ENCODE measurements at regions not wholly inside any gene's neighbourhood (a gene's known extent, or its start where the extent isn't known, plus 50 kb on each side); places are given as distances from the start of the nearest gene placed in this dataset.

DNA sequence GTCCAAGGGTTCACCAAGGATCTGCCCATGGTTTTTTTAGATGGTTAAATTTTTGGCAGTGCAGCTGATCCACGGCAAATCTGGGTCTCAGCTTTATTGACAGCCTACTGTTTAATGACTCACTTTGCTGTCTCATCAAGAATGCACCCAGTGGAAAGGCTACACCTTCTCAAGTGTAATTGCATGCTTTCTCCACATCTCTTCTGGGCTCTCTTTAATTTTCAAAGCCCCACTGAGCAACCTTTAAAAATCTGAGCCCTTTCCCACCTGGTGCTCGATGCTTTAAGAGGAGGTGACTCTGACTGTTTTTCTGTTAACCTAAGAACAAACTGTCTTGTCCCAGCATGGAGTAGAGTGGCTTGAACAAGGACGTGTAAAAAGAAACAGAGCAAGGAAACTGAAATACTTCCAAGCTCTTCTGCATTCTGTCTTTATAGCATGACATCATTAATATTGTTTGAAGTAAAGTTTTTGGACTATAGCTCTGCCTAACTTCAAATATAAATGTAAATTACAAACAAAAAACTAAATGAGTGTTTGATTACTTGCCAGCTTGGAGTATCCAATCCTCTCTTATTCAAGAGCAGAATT, 214.2 kb upstream of the KRR1 start:
- Histone ChIP-seq H3K36me3 (ENCODE audit: control insufficient read depth in 3 of 3, insufficient read depth in 3 of 3, low read length in 3 of 3) (no peaks in the 10 kb centered on the region), H3K4me3 (ENCODE audit: low read length in 3 of 3) (no peak overlapping the region), H3K9me3 (ENCODE audit: control insufficient read depth in 3 of 3, low read length in 3 of 3) (no peaks in the 10 kb centered on the region), H3K27ac (ENCODE audit: low read depth, low read length) (peak overlapping the region; percentile 4), H3K27me3 (ENCODE audit: control insufficient read depth in 3 of 3, insufficient read depth in 3 of 3, low read length in 3 of 3) (no peaks in the 10 kb centered on the region), H3K9ac (ENCODE audit: low read depth in 1 of 3, low read length in 3 of 3) (no peak overlapping the region), H3K4me1 (ENCODE audit: control insufficient read depth in 3 of 3, insufficient read depth in 3 of 3, low read length in 3 of 3) (peaks cover 11 to 27% (median 25%) of the 10 kb centered on the region in 3 donors)

GRCh38 chr12:75724928-75725312, 213.5 kb upstream of the KRR1 start:
- H3K4me1 ChIP-seq (ENCODE audit: control insufficient read depth in 3 of 3, insufficient read depth in 3 of 3, low read length in 3 of 3) = peaks cover 11 to 27% (median 25%) of the 10 kb centered on the region in 3 donors
- H3K27ac ChIP-seq (ENCODE audit: low read depth, low read length) = peak overlapping the region; percentile 4
- no peak overlapping the region for H3K9ac ChIP-seq (ENCODE audit: low read depth in 1 of 3, low read length in 3 of 3)
- H3K36me3 ChIP-seq (ENCODE audit: control insufficient read depth in 3 of 3, insufficient read depth in 3 of 3, low read length in 3 of 3) = no peaks in the 10 kb centered on the region
- no peak overlapping the region for H3K4me3 ChIP-seq (ENCODE audit: low read length in 3 of 3)
- H3K9me3 ChIP-seq (ENCODE audit: control insufficient read depth in 3 of 3, low read length in 3 of 3) = no peaks in the 10 kb centered on the region
- no peaks in the 10 kb centered on the region for H3K27me3 ChIP-seq (ENCODE audit: control insufficient read depth in 3 of 3, insufficient read depth in 3 of 3, low read length in 3 of 3)

DNA sequence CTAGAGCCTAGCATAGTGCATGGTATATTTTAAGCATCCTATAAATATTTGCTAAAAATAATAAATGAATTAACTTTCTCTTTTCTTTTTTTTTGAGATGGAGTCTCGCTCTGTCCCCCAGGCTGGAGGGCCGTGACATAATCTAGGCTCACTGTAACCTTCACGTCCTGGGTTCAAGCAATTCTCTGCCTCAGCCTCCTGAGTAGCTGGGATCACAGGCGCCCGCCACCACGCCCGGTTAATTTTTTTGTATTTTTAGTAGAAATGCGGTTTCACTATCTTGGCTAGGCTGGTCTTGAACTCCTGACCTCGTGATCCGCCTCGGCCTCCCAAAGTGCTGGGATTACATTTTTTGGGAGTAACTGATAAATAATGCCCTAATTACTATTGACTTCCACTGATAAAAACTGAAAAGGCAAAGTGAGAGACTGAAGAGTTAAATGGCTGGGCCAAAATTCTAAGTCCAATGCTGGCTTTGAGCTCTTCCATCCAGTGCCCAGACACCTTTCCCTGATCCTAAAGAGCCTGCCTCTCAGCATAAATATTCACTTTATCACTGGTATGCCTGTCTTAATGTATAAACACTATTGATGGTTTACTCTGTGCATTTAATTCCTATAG, 213.0 kb upstream of the KRR1 start:
- Histone ChIP-seq H3K4me3 (ENCODE audit: low read length in 3 of 3) (no peak overlapping the region), H3K9ac (ENCODE audit: low read depth in 1 of 3, low read length in 3 of 3) (no peak overlapping the region), H3K27ac (ENCODE audit: low read depth, low read length) (no peak overlapping the region), H3K9me3 (ENCODE audit: control insufficient read depth in 3 of 3, low read length in 3 of 3) (no peaks in the 10 kb centered on the region), H3K36me3 (ENCODE audit: control insufficient read depth in 3 of 3, insufficient read depth in 3 of 3, low read length in 3 of 3) (no peaks in the 10 kb centered on the region), H3K27me3 (ENCODE audit: control insufficient read depth in 3 of 3, insufficient read depth in 3 of 3, low read length in 3 of 3) (no peaks in the 10 kb centered on the region), H3K4me1 (ENCODE audit: control insufficient read depth in 3 of 3, insufficient read depth in 3 of 3, low read length in 3 of 3) (peaks cover 11 to 27% (median 25%) of the 10 kb centered on the region in 3 donors)

GRCh38 chr12:75722714-75723200, 211.3 kb upstream of the KRR1 start:
- Histone ChIP-seq H3K36me3 (ENCODE audit: control insufficient read depth in 3 of 3, insufficient read depth in 3 of 3, low read length in 3 of 3) (no peaks in the 10 kb centered on the region), H3K27ac (ENCODE audit: low read depth, low read length) (peak overlapping the region; percentile 34), H3K4me1 (ENCODE audit: control insufficient read depth in 3 of 3, insufficient read depth in 3 of 3, low read length in 3 of 3) (peaks cover 11 to 27% (median 25%) of the 10 kb centered on the region in 3 donors), H3K27me3 (ENCODE audit: control insufficient read depth in 3 of 3, insufficient read depth in 3 of 3, low read length in 3 of 3) (no peaks in the 10 kb centered on the region), H3K9ac (ENCODE audit: low read depth in 1 of 3, low read length in 3 of 3) (no peak overlapping the region), H3K9me3 (ENCODE audit: control insufficient read depth in 3 of 3, low read length in 3 of 3) (no peaks in the 10 kb centered on the region), H3K4me3 (ENCODE audit: low read length in 3 of 3) (no peak overlapping the region)

- Histone ChIP-seq H3K9ac (ENCODE audit: low read depth in 1 of 3, low read length in 3 of 3) (no peak overlapping the region), H3K27ac (ENCODE audit: low read depth, low read length) (peak overlapping the region; percentile 34), H3K36me3 (ENCODE audit: control insufficient read depth in 3 of 3, insufficient read depth in 3 of 3, low read length in 3 of 3) (no peaks in the 10 kb centered on the region), H3K4me3 (ENCODE audit: low read length in 3 of 3) (no peak overlapping the region), H3K27me3 (ENCODE audit: control insufficient read depth in 3 of 3, insufficient read depth in 3 of 3, low read length in 3 of 3) (no peaks in the 10 kb centered on the region), H3K4me1 (ENCODE audit: control insufficient read depth in 3 of 3, insufficient read depth in 3 of 3, low read length in 3 of 3) (peaks cover 11 to 27% (median 25%) of the 10 kb centered on the region in 3 donors), H3K9me3 (ENCODE audit: control insufficient read depth in 3 of 3, low read length in 3 of 3) (no peaks in the 10 kb centered on the region)
Measured at GRCh38 chr12:75721796-75722195, 210.4 kb upstream of the KRR1 start.

GRCh38 chr12:75720812-75721641, 209.6 kb upstream of the KRR1 start:
- Histone ChIP-seq H3K27ac (ENCODE audit: low read depth, low read length) (no peak overlapping the region), H3K4me1 (ENCODE audit: control insufficient read depth in 3 of 3, insufficient read depth in 3 of 3, low read length in 3 of 3) (peaks cover 11 to 27% (median 25%) of the 10 kb centered on the region in 3 donors), H3K9ac (ENCODE audit: low read depth in 1 of 3, low read length in 3 of 3) (no peak overlapping the region), H3K36me3 (ENCODE audit: control insufficient read depth in 3 of 3, insufficient read depth in 3 of 3, low read length in 3 of 3) (no peaks in the 10 kb centered on the region), H3K4me3 (ENCODE audit: low read length in 3 of 3) (no peak overlapping the region), H3K27me3 (ENCODE audit: control insufficient read depth in 3 of 3, insufficient read depth in 3 of 3, low read length in 3 of 3) (no peaks in the 10 kb centered on the region), H3K9me3 (ENCODE audit: control insufficient read depth in 3 of 3, low read length in 3 of 3) (no peaks in the 10 kb centered on the region)

- Histone ChIP-seq H3K27ac (ENCODE audit: low read depth, low read length) (no peak overlapping the region), H3K9ac (ENCODE audit: low read depth in 1 of 3, low read length in 3 of 3) (no peak overlapping the region), H3K4me1 (ENCODE audit: control insufficient read depth in 3 of 3, insufficient read depth in 3 of 3, low read length in 3 of 3) (peaks cover 6 to 16% (median 10%) of the 10 kb centered on the region in 3 donors)
Measured at GRCh38 chr12:75717902-75718301, 206.5 kb upstream of the KRR1 start.

DNA sequence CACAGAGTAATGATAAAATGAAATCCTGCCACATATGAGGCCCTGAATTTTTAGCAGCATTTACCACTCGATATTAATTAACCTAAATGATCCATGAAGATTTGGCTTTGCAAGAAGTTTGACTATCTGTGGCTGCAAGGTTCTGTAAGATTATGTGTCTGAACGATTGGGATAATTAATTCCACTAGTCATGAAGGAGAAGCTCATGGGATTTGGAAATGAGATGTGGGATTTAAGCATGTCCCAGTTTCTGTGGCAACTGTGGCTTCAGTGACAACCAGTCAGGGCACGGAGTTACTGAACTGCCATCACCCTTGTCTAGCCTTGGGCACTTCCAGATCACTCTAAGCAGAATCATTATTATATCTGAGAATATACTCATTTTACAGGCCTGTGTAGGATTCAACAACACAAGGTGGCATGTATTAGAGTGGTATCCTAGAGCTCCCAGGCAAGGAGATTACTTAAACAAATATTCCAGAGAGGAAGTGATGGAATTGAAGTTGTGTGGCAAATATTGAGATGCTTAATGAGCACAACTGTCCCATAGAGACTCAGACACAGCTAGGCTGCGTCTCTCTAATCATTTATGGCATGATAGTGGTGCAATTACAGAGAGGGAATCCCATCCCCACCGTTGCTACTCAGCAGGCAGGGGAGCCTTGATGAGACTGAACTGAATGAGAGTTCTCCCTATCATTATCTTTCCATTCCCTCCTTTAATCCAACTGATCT, 205.0 kb upstream of the KRR1 start:
- no peaks in the 10 kb centered on the region for H3K9me3 ChIP-seq (ENCODE audit: control insufficient read depth in 3 of 3, low read length in 3 of 3)
- no peak overlapping the region for H3K4me3 ChIP-seq (ENCODE audit: low read length in 3 of 3)
- H3K27ac ChIP-seq (ENCODE audit: low read depth, low read length) = no peak overlapping the region
- no peak overlapping the region for H3K9ac ChIP-seq (ENCODE audit: low read depth in 1 of 3, low read length in 3 of 3)
- no peaks in the 10 kb centered on the region for H3K36me3 ChIP-seq (ENCODE audit: control insufficient read depth in 3 of 3, insufficient read depth in 3 of 3, low read length in 3 of 3)
- no peaks in the 10 kb centered on the region for H3K27me3 ChIP-seq (ENCODE audit: control insufficient read depth in 3 of 3, insufficient read depth in 3 of 3, low read length in 3 of 3)
- peaks cover 4 to 6% (median 5%) of the 10 kb centered on the region in 3 donors for H3K4me1 ChIP-seq (ENCODE audit: control insufficient read depth in 3 of 3, insufficient read depth in 3 of 3, low read length in 3 of 3)

More at GRCh38 chr12:75717902-75718301, 206.5 kb upstream of the KRR1 start:
- H3K27me3 ChIP-seq (ENCODE audit: control insufficient read depth in 3 of 3, insufficient read depth in 3 of 3, low read length in 3 of 3) = no peaks in the 10 kb centered on the region
- no peaks in the 10 kb centered on the region for H3K36me3 ChIP-seq (ENCODE audit: control insufficient read depth in 3 of 3, insufficient read depth in 3 of 3, low read length in 3 of 3)
- H3K9me3 ChIP-seq (ENCODE audit: control insufficient read depth in 3 of 3, low read length in 3 of 3) = no peaks in the 10 kb centered on the region
- no peak overlapping the region for H3K4me3 ChIP-seq (ENCODE audit: low read length in 3 of 3)

DNA sequence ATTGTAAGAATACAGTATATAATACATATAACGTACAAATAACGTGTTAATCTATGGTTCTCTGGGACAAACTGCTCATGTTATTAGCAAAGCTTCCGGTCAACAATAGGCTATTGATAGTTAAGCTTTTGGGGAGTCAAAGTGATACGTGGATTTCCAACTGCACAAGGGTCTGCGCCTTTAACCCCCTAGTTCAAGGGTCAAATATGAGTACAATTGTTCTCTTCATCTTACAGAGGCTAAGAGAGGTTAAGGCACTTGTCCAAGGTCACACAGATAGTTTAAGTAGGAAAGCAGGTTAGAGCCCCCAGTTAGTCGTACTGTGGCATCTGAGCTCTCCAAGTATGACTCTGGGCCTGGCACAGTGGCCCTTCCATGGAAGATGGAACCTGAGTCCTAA, 204.3 kb upstream of the KRR1 start:
- no peak overlapping the region for H3K27ac ChIP-seq (ENCODE audit: low read depth, low read length)
- H3K9me3 ChIP-seq (ENCODE audit: control insufficient read depth in 3 of 3, low read length in 3 of 3) = no peaks in the 10 kb centered on the region
- H3K9ac ChIP-seq (ENCODE audit: low read depth in 1 of 3, low read length in 3 of 3) = no peak overlapping the region
- H3K4me1 ChIP-seq (ENCODE audit: control insufficient read depth in 3 of 3, insufficient read depth in 3 of 3, low read length in 3 of 3) = peaks cover 0 to 2% (median under 1%) of the 10 kb centered on the region in 3 donors
- no peaks in the 10 kb centered on the region for H3K36me3 ChIP-seq (ENCODE audit: control insufficient read depth in 3 of 3, insufficient read depth in 3 of 3, low read length in 3 of 3)
- H3K4me3 ChIP-seq (ENCODE audit: low read length in 3 of 3) = no peak overlapping the region
- no peaks in the 10 kb centered on the region for H3K27me3 ChIP-seq (ENCODE audit: control insufficient read depth in 3 of 3, insufficient read depth in 3 of 3, low read length in 3 of 3)
